ENCODE measurements at regions not wholly inside any gene's neighbourhood (a gene's known extent, or its start where the extent isn't known, plus 50 kb on each side); places are given as distances from the start of the nearest gene placed in this dataset.

- H3K36me3 ChIP-seq (ENCODE audit: control insufficient read depth, insufficient read depth, low read length), result peaks cover 1% of the 10 kb centered on the region; the same call in 1 of the 2 replicates
- DNase-seq, result no peak
- ChIA-PET CTCF (no interaction called here), POLR2A (no interaction called here)
- no peaks in the 10 kb centered on the region for H3K36me3 Mint-ChIP-seq (ENCODE audit: insufficient read depth, unreplicated experiment)
- no peak overlapping the region for H3K4me3 Mint-ChIP-seq (ENCODE audit: unreplicated experiment)
- no peak for TF ChIP-seq CTCF (IDR thresholded peaks at IDR 0.05; ENCODE audit: insufficient read depth in 1 of 2, low read depth in 1 of 2, low read length in 1 of 2, severe bottlenecking in 1 of 2, unreplicated experiment in 1 of 2)
- intact Hi-C loops (cut with micrococcal nuclease; ENCODE audit: unreplicated experiment), result no loop called here
- peaks cover 14% of the 10 kb centered on the region for H3K9me3 Mint-ChIP-seq (ENCODE audit: unreplicated experiment)
- H3K9me3 ChIP-seq, result peaks cover 29% of the 10 kb centered on the region
- no peaks in the 10 kb centered on the region for H3K27me3 Mint-ChIP-seq (ENCODE audit: insufficient read depth, unreplicated experiment)
- H3K4me1 Mint-ChIP-seq (ENCODE audit: low read depth, unreplicated experiment), result peaks cover 8% of the 10 kb centered on the region
- no TSS peak for BruUV-seq (replicated peaks)
- H3K4me1 ChIP-seq, result no peaks in the 10 kb centered on the region
- no peak overlapping the region for H3K4me3 ChIP-seq (ENCODE audit: low read depth, low read length)
- no peaks in the 10 kb centered on the region for H3K27me3 ChIP-seq (replicated peaks; ENCODE audit: control insufficient read depth, insufficient read depth, low read length)
- H3K27ac Mint-ChIP-seq (ENCODE audit: unreplicated experiment), result no peak overlapping the region
Observed at GRCh38 chr11:106397787-106398501, 320.5 kb downstream of the AASDHPPT start.

- peaks cover 20% of the 10 kb centered on the region for H3K9me3 Mint-ChIP-seq (ENCODE audit: unreplicated experiment)
- BruUV-seq (replicated peaks), result no TSS peak
- Histone ChIP-seq H3K9me3 (peaks cover 29% of the 10 kb centered on the region), H3K36me3 (ENCODE audit: control insufficient read depth, insufficient read depth, low read length) (peaks cover 1% of the 10 kb centered on the region; the same call in 1 of the 2 replicates), H3K27me3 (replicated peaks; ENCODE audit: control insufficient read depth, insufficient read depth, low read length) (no peaks in the 10 kb centered on the region), H3K4me3 (ENCODE audit: low read depth, low read length) (no peak overlapping the region), H3K4me1 (no peaks in the 10 kb centered on the region)
- no peaks in the 10 kb centered on the region for H3K36me3 Mint-ChIP-seq (ENCODE audit: insufficient read depth, unreplicated experiment)
- DNase-seq, result no peak
- no peak for TF ChIP-seq CTCF (IDR thresholded peaks at IDR 0.05; ENCODE audit: insufficient read depth in 1 of 2, low read depth in 1 of 2, low read length in 1 of 2, severe bottlenecking in 1 of 2, unreplicated experiment in 1 of 2)
- CTCF ChIA-PET, result no interaction called here
- no peaks in the 10 kb centered on the region for H3K27me3 Mint-ChIP-seq (ENCODE audit: insufficient read depth, unreplicated experiment)
- POLR2A ChIA-PET, result no interaction called here
- H3K4me3 Mint-ChIP-seq (ENCODE audit: unreplicated experiment), result no peak overlapping the region
- intact Hi-C loops (cut with micrococcal nuclease; ENCODE audit: unreplicated experiment), result no loop called here
- H3K4me1 Mint-ChIP-seq (ENCODE audit: low read depth, unreplicated experiment), result peaks cover 8% of the 10 kb centered on the region
- H3K27ac Mint-ChIP-seq (ENCODE audit: unreplicated experiment), result no peak overlapping the region
Observed at GRCh38 chr11:106398502-106399075, 321.1 kb downstream of the AASDHPPT start.

GRCh38 chr11:106399076-106399511 is 321.6 kb downstream of the AASDHPPT start:
- peaks cover 25% of the 10 kb centered on the region for H3K9me3 Mint-ChIP-seq (ENCODE audit: unreplicated experiment)
- H3K27me3 ChIP-seq (replicated peaks; ENCODE audit: control insufficient read depth, insufficient read depth, low read length), result no peaks in the 10 kb centered on the region
- peaks cover 29% of the 10 kb centered on the region for H3K9me3 ChIP-seq
- intact Hi-C loops (cut with micrococcal nuclease; ENCODE audit: unreplicated experiment), result no loop called here
- TF ChIP-seq CTCF (IDR thresholded peaks at IDR 0.05; ENCODE audit: insufficient read depth in 1 of 2, low read depth in 1 of 2, low read length in 1 of 2, severe bottlenecking in 1 of 2, unreplicated experiment in 1 of 2), result no peak
- no peak overlapping the region for H3K4me3 Mint-ChIP-seq (ENCODE audit: unreplicated experiment)
- H3K36me3 ChIP-seq (ENCODE audit: control insufficient read depth, insufficient read depth, low read length), result peaks cover 1% of the 10 kb centered on the region; the same call in 1 of the 2 replicates
- H3K4me1 Mint-ChIP-seq (ENCODE audit: low read depth, unreplicated experiment), result peaks cover 8% of the 10 kb centered on the region
- DNase-seq, result no peak
- no peaks in the 10 kb centered on the region for H3K27me3 Mint-ChIP-seq (ENCODE audit: insufficient read depth, unreplicated experiment)
- no TSS peak for BruUV-seq (replicated peaks)
- ChIA-PET CTCF (no interaction called here), POLR2A (no interaction called here)
- no peaks in the 10 kb centered on the region for H3K4me1 ChIP-seq
- H3K36me3 Mint-ChIP-seq (ENCODE audit: insufficient read depth, unreplicated experiment), result no peaks in the 10 kb centered on the region
- H3K27ac Mint-ChIP-seq (ENCODE audit: unreplicated experiment), result no peak overlapping the region
- no peak overlapping the region for H3K4me3 ChIP-seq (ENCODE audit: low read depth, low read length)

Data from Caco-2 (cell line).